Esophagus squamous epithelium (tissue), 5 donors: ENCODE measurements at regions not wholly inside any gene's neighbourhood (a gene's known extent, or its start where the extent isn't known, plus 50 kb on each side); places are given as distances from the start of the nearest gene placed in this dataset.

Source experiments
- DNase-seq: peaks from one replicate; lab custom pipeline; 2025; lab: John Stamatoyannopoulos, UW
- H3K27ac ChIP-seq, 4 donors: fragments of 200-600 bp; sonication (generic); one replicate each; pipeline ENCODE4 v1.5.1; 2016 to 2019; ENCODE audit warnings: mild to moderate bottlenecking in 1 of 4
- H3K27me3 ChIP-seq, 4 donors: fragments of 200-600 bp; sonication (generic); 1 replicate in 3 of 4; 2 replicates in 1 of 4; pipeline versions ENCODE4 v1.5.1 to v1.6.0; 2017 to 2021; ENCODE audit warnings: antibody characterized with exemption in 1 of 4
- H3K36me3 ChIP-seq, 3 donors: fragments of 200-600 bp; sonication (generic); one replicate each; pipeline ENCODE4 v1.5.1; 2016 to 2019
- H3K4me1 ChIP-seq, 3 donors: fragments of 200-600 bp; sonication (generic); one replicate each; pipeline ENCODE4 v1.5.1; 2017 to 2019
- H3K4me3 ChIP-seq, 4 donors: fragments of 200-600 bp; sonication (generic); 1 replicate in 3 of 4; 2 replicates in 1 of 4; pipeline ENCODE4 v1.5.1; 2016 to 2019; ENCODE audit warnings: mild to moderate bottlenecking in 2 of 4, moderate library complexity in 1 of 4
- H3K9me3 ChIP-seq, 3 donors: fragments of 200-600 bp; sonication (generic); one replicate each; pipeline ENCODE4 v1.5.1; 2016 to 2019
- CTCF ChIP-seq, 6 experiments: fragments of 450-650 bp in 4 of 6; fragments of 200-600 bp in 2 of 6; sonication (generic) in 2 of 6; IDR thresholded peaks; one replicate each; pipeline ENCODE4 v1.5.1; 2016 to 2019; ENCODE audit warnings: antibody characterized with exemption in 6 of 6, mild to moderate bottlenecking in 4 of 6, moderate library complexity in 4 of 6
- POLR2A ChIP-seq, 4 donors: fragments of 450-650 bp; IDR thresholded peaks; one replicate each; pipeline ENCODE4 v1.6.1; 2017; ENCODE audit warnings: antibody characterized with exemption in 4 of 4, mild to moderate bottlenecking in 4 of 4, moderate library complexity in 3 of 4
- WGBS, 2 donors: methylation state at CpG; one replicate each; pipeline ENCODE4 v1.1.5; 2018; 5-methylcytosine and 5-hydroxymethylcytosine counted together
- intact Hi-C: fragments of 100-400 bp; cut with DNase I; formaldehyde crosslinking; loops from one replicate; pipeline ENCODE4 v1.15.0; 2022
- donor health status: DM: yes; HTN: yes; CAD: no.

GRCh38 chr4:104986306-104986705 lies 160.4 kb upstream of the TET2 start:
- no peak for DNase-seq
- no peak for TF ChIP-seq CTCF (IDR thresholded peaks at IDR 0.05)
- TF ChIP-seq POLR2A (IDR thresholded peaks at IDR 0.05), result no peak
- H3K27ac ChIP-seq, result no peak overlapping the region
- no peaks in the 10 kb centered on the region for H3K9me3 ChIP-seq
- no peaks in the 10 kb centered on the region for H3K27me3 ChIP-seq
- no peak overlapping the region for H3K4me3 ChIP-seq
- intact Hi-C loops, result no loop called here
- WGBS, 2 donors, result 77 to 93% methylated on average over 5 of the region's 5 CpGs
- H3K4me1 ChIP-seq, result no peaks in the 10 kb centered on the region
- no peaks in the 10 kb centered on the region for H3K36me3 ChIP-seq

GRCh38 chr4:104989371-104989770 lies 157.3 kb upstream of the TET2 start:
- H3K27ac ChIP-seq, result no peak overlapping the region
- H3K27me3 ChIP-seq, result no peaks in the 10 kb centered on the region
- no peaks in the 10 kb centered on the region for H3K4me1 ChIP-seq
- no peak for TF ChIP-seq POLR2A (IDR thresholded peaks at IDR 0.05)
- no peak for TF ChIP-seq CTCF (IDR thresholded peaks at IDR 0.05)
- DNase-seq, result no peak
- no peak overlapping the region for H3K4me3 ChIP-seq
- no peaks in the 10 kb centered on the region for H3K9me3 ChIP-seq
- 56 to 69% methylated on average over 4 of the region's 4 CpGs for whole genome bisulfite sequencing, 2 donors
- intact Hi-C loops, result no loop called here
- H3K36me3 ChIP-seq, result no peaks in the 10 kb centered on the region

- no peak overlapping the region for H3K4me3 ChIP-seq
- no peaks in the 10 kb centered on the region for H3K36me3 ChIP-seq
- no peaks in the 10 kb centered on the region for H3K4me1 ChIP-seq
- DNase-seq, result no peak
- no peak overlapping the region for H3K27ac ChIP-seq
- TF ChIP-seq CTCF (IDR thresholded peaks at IDR 0.05), result no peak
- TF ChIP-seq POLR2A (IDR thresholded peaks at IDR 0.05), result no peak
- 98 to 100% methylated on average over 2 to 6 of the region's 6 CpGs for WGBS, 2 donors
- H3K9me3 ChIP-seq, result no peaks in the 10 kb centered on the region
- intact Hi-C loops, result no loop called here
- no peaks in the 10 kb centered on the region for H3K27me3 ChIP-seq
Observed at GRCh38 chr4:105002278-105002677, 144.4 kb upstream of the TET2 start.

GRCh38 chr4:105014234-105014633 lies 132.4 kb upstream of the TET2 start:
- DNase-seq, result no peak
- Histone ChIP-seq H3K27ac (no peak overlapping the region), H3K4me1 (no peaks in the 10 kb centered on the region), H3K9me3 (no peaks in the 10 kb centered on the region), H3K4me3 (no peak overlapping the region), H3K27me3 (no peaks in the 10 kb centered on the region), H3K36me3 (no peaks in the 10 kb centered on the region)
- TF ChIP-seq CTCF (IDR thresholded peaks at IDR 0.05) (no peak), POLR2A (IDR thresholded peaks at IDR 0.05) (no peak)
- intact Hi-C loops, result no loop called here

GRCh38 chr4:105014635-105015034 lies 132.0 kb upstream of the TET2 start:
- intact Hi-C loops, result no loop called here

More at GRCh38 chr4:105014635-105015034, 132.0 kb upstream of the TET2 start:
- DNase-seq, result no peak
- TF ChIP-seq POLR2A (IDR thresholded peaks at IDR 0.05), result no peak
- TF ChIP-seq CTCF (IDR thresholded peaks at IDR 0.05), result no peak
- Histone ChIP-seq H3K27ac (no peak overlapping the region), H3K27me3 (no peaks in the 10 kb centered on the region), H3K36me3 (no peaks in the 10 kb centered on the region), H3K4me3 (no peak overlapping the region), H3K9me3 (no peaks in the 10 kb centered on the region), H3K4me1 (no peaks in the 10 kb centered on the region)
- 70 to 76% methylated on average over 4 of the region's 4 CpGs for WGBS, 2 donors
